HFFc6 (cell line): ENCODE measurements at regions not wholly inside any gene's neighbourhood (a gene's known extent, or its start where the extent isn't known, plus 50 kb on each side); places are given as distances from the start of the nearest gene placed in this dataset.

Source experiments
- DNase-seq: peaks from one replicate; pipeline ENCODE4 v3.0.0-alpha.2; 2018
- H3K27ac Mint-ChIP-seq: 2 replicates; pipeline ENCODE4 v1.8.0; 2020; ENCODE audit warnings: mild to moderate bottlenecking, mixed read lengths
- H3K27me3 Mint-ChIP-seq: 2 replicates; pipeline ENCODE4 v1.8.0; 2021; ENCODE audit warnings: mild to moderate bottlenecking, moderate library complexity, mixed read lengths; ENCODE audit not compliant: insufficient read depth
- H3K36me3 Mint-ChIP-seq: 2 replicates; pipeline ENCODE4 v1.8.0; 2021; ENCODE audit warnings: low read depth, mixed read lengths
- H3K4me1 Mint-ChIP-seq: 2 replicates; pipeline ENCODE4 v1.8.0; 2020; ENCODE audit warnings: low read depth, mixed read lengths
- H3K4me3 Mint-ChIP-seq: 2 replicates; pipeline ENCODE4 v1.8.0; 2020; ENCODE audit warnings: mild to moderate bottlenecking, moderate library complexity, mixed read lengths
- H3K9me3 Mint-ChIP-seq: 2 replicates; pipeline ENCODE4 v1.8.0; 2020; ENCODE audit warnings: mild to moderate bottlenecking, mixed read lengths
- TF ChIP-seq, protein P1 (sequence below): fragments of 200-600 bp; sonication (generic); IDR thresholded peaks from 2 replicates; pipeline ENCODE4 v1.5.0; 2021; ENCODE audit warnings: antibody characterized with exemption, mild to moderate bottlenecking

DNA sequence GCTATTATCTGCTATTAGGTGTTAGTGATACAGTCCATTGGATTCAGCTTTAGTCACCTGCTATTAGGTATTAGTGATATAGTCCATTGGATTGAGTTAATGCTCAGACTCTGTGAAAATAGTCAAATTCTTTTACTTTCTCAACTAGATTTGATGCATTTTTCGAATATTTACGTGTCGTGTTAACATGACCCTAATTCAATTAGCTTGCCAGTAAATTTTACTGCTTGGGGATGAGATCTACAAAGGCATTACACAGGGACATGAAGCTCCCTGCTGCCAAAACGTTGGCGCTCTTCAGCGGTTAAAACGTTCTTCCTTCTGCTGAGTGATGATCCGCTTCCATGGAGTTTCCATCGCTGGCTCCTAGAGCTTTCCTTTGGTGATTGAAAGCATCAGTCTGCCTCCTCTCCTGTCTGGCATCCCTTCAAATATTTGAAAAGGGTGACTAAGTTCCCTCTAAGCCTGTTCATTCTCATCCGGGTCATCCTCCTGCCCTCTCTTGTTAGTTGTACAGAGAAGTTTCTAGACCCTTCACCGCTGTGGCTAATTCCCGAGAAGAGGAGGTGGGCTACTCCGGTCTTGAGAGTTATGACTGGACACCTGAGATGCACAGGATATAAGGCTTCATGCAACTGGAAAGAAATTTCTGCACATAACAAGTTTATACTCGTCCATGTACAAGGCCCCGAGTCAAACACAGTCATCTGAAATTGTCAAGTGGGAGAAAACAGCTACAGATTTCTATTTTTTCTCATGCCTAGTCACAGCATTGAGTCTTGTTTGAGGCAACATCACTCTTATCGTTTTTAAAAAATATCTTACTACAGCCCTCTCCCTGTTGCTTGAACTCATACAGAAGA lies 254.0 kb downstream of the KLF6 start:
- Mint-ChIP-seq H3K4me1 (peaks cover 57% of the 10 kb centered on the region), H3K27me3 (peaks cover 2% of the 10 kb centered on the region), H3K4me3 (no peak overlapping the region), H3K9me3 (no peaks in the 10 kb centered on the region), H3K27ac (peak overlapping the region; percentile 18; the same call in 1 of the 2 replicates), H3K36me3 (no peaks in the 10 kb centered on the region)
- peak; percentile 11 for DNase-seq
- TF ChIP-seq, protein P1, sequence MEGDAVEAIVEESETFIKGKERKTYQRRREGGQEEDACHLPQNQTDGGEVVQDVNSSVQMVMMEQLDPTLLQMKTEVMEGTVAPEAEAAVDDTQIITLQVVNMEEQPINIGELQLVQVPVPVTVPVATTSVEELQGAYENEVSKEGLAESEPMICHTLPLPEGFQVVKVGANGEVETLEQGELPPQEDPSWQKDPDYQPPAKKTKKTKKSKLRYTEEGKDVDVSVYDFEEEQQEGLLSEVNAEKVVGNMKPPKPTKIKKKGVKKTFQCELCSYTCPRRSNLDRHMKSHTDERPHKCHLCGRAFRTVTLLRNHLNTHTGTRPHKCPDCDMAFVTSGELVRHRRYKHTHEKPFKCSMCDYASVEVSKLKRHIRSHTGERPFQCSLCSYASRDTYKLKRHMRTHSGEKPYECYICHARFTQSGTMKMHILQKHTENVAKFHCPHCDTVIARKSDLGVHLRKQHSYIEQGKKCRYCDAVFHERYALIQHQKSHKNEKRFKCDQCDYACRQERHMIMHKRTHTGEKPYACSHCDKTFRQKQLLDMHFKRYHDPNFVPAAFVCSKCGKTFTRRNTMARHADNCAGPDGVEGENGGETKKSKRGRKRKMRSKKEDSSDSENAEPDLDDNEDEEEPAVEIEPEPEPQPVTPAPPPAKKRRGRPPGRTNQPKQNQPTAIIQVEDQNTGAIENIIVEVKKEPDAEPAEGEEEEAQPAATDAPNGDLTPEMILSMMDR = no peak

- no peak overlapping the region for H3K4me3 Mint-ChIP-seq
- no peaks in the 10 kb centered on the region for H3K9me3 Mint-ChIP-seq
- no peaks in the 10 kb centered on the region for H3K36me3 Mint-ChIP-seq
- peaks cover 2% of the 10 kb centered on the region for H3K27me3 Mint-ChIP-seq
- H3K27ac Mint-ChIP-seq = no peak overlapping the region
- H3K4me1 Mint-ChIP-seq = peaks cover 64% of the 10 kb centered on the region
- DNase-seq = peak; percentile 58
- TF ChIP-seq, protein P1 = no peak
These were observed 254.7 kb downstream of the KLF6 start for GRCh38 chr10:3530346-3530745.

- no peak overlapping the region for H3K27ac Mint-ChIP-seq
- H3K27me3 Mint-ChIP-seq = peaks cover 2% of the 10 kb centered on the region
- no peaks in the 10 kb centered on the region for H3K9me3 Mint-ChIP-seq
- DNase-seq = no peak
- TF ChIP-seq, protein P1 = no peak
- peaks cover 70% of the 10 kb centered on the region for H3K4me1 Mint-ChIP-seq
- no peak overlapping the region for H3K4me3 Mint-ChIP-seq
- no peaks in the 10 kb centered on the region for H3K36me3 Mint-ChIP-seq
These were observed 255.3 kb downstream of the KLF6 start for GRCh38 chr10:3529691-3530090.

DNA sequence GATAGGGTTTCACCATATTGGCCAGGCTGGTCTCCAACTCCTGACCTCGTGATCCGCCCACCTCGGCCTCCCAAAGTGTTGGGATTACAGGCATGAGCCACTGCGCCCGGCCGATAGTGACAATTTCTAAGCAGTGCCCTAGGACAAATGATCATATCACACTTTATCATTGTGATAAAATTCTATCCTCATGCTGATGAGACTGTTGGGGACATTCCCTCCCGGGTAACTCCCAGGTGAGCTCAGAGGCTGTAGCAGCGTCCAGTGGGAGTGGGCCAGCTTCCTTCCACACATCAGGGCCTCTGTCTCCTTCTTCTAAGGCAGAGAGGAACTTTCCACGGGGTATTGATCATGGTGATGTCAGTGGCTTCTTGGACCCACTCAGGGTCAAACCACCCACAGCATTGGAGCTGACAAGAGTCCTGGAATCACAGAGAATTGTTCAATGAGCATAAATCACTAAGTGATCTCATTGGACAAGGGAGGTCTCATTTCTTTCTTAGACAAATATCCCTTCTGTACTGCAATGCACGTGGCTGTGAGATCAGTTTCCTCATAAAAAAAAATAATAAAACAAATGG lies 256.1 kb downstream of the KLF6 start:
- Mint-ChIP-seq H3K36me3 (no peaks in the 10 kb centered on the region), H3K9me3 (no peaks in the 10 kb centered on the region)

DNA sequence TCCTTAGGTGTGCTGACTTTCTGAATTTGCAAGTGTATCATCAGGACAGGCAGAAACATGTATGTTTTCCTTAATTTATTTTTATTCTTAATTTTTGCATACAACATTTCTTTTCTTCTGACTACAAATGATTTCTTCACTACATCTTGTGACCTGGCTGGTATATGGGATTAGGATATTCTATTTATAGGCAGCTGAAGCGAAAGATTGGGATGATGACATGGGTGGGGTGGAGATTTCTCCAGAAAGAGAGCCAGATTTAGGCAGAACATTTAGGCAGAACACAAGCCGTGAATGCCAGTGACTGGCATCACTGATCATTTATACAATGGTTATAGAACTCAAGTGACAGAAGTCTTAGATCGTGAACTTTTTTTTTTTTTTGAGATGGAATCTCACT lies 256.7 kb downstream of the KLF6 start:
- Mint-ChIP-seq H3K4me3 (peak overlapping the region; percentile 54), H3K9me3 (no peaks in the 10 kb centered on the region), H3K27me3 (no peaks in the 10 kb centered on the region; the same call in none of the 2 replicates), H3K27ac (peak overlapping the region; percentile 74), H3K4me1 (peaks cover 75% of the 10 kb centered on the region), H3K36me3 (no peaks in the 10 kb centered on the region)
- DNase-seq = no peak
- TF ChIP-seq, protein P1 = no peak

More for the DNA sequence above, 256.1 kb downstream of the KLF6 start:
- Mint-ChIP-seq H3K4me3 (no peak overlapping the region), H3K4me1 (peaks cover 75% of the 10 kb centered on the region), H3K27me3 (no peaks in the 10 kb centered on the region; the same call in none of the 2 replicates), H3K27ac (no peak overlapping the region)
- TF ChIP-seq, protein P1 = no peak
- DNase-seq = no peak
